GM23338 (cell line): ENCODE measurements at regions not wholly inside any gene's neighbourhood (a gene's known extent, or its start where the extent isn't known, plus 50 kb on each side); places are given as distances from the start of the nearest gene placed in this dataset.

Source experiments
- CTCF ChIP-seq, 2 experiments: fragments of 200-600 bp in 1 of 2; sonication (generic) in 1 of 2; conservative IDR thresholded peaks; 2 replicates each; pipeline versions ENCODE4 v1.5.1 to v1.6.1; 2016 to 2017; ENCODE audit warnings: antibody characterized with exemption in 2 of 2, low read depth in 2 of 2, mild to moderate bottlenecking in 2 of 2, moderate library complexity in 1 of 2
- EZH2 ChIP-seq: fragments of 200-600 bp; sonication (generic); IDR thresholded peaks from one replicate; pipeline ENCODE4 v1.8.0; 2017; ENCODE audit warnings: antibody characterized with exemption, mild to moderate bottlenecking, low read depth; ENCODE audit not compliant: unreplicated experiment
- POLR2AphosphoS5 ChIP-seq: IDR thresholded peaks from 2 replicates; pipeline ENCODE4 v1.6.1; 2016; ENCODE audit warnings: antibody characterized with exemption, low read depth

- TF ChIP-seq CTCF (conservative IDR thresholded peaks at IDR 0.05; ENCODE audit: low read depth in 2 of 2) (no peak), POLR2AphosphoS5 (no peak), EZH2 (no peak)
These were observed 311.3 kb upstream of the GRIN3A start for GRCh38 chr9:102049586-102050246.
